ENCODE measurements at regions not wholly inside any gene's neighbourhood (a gene's known extent, or its start where the extent isn't known, plus 50 kb on each side); places are given as distances from the start of the nearest gene placed in this dataset.

GRCh38 chr9:103188781-103189350 is 193.7 kb downstream of the CYLC2 start:
- peaks cover 2 to 9% (median 7%) of the 10 kb centered on the region in 7 donors for H3K9me3 Mint-ChIP-seq
- DNase-seq = no peak
- H3K27me3 Mint-ChIP-seq (ENCODE audit: low read depth in 3 of 3) = no peaks in the 10 kb centered on the region
- H3K4me1 Mint-ChIP-seq = no peaks in the 10 kb centered on the region
- Histone ChIP-seq H3K4me3 (replicated peaks in 1 of 3; ENCODE audit: low read depth in 2 of 3, low read length in 3 of 3) (no peak overlapping the region), H3K9me3 (replicated peaks in 1 of 2; ENCODE audit: control insufficient read depth in 1 of 2, insufficient read depth in 1 of 2, low read length in 2 of 2) (peaks cover 3 to 19% of the 10 kb centered on the region in 2 donors), H3K4me1 (ENCODE audit: control insufficient read depth in 1 of 2, insufficient read depth in 2 of 2, low read length in 2 of 2) (no peaks in the 10 kb centered on the region), H4K20me1 (ENCODE audit: insufficient read depth, low read length) (no peaks in the 10 kb centered on the region), H3K79me2 (ENCODE audit: insufficient read depth, low read length) (no peaks in the 10 kb centered on the region), H3K27ac (ENCODE audit: low read depth in 1 of 2, low read length in 2 of 2) (no peak overlapping the region), H3K4me2 (replicated peaks; ENCODE audit: extremely low read depth, low read length, poor library complexity, severe bottlenecking) (no peak overlapping the region), H2AFZ (ENCODE audit: insufficient read depth, low read depth, low read length, poor library complexity, severe bottlenecking) (no peak overlapping the region), H3K27me3 (ENCODE audit: control insufficient read depth in 2 of 2, insufficient read depth in 2 of 2, low read length in 2 of 2) (no peaks in the 10 kb centered on the region), H3K36me3 (replicated peaks in 1 of 2; ENCODE audit: control insufficient read depth in 1 of 2, insufficient read depth in 2 of 2, low read length in 2 of 2) (no peaks in the 10 kb centered on the region), H3K9ac (ENCODE audit: insufficient read depth, low read length, poor library complexity, severe bottlenecking) (no peak overlapping the region)
- H3K36me3 Mint-ChIP-seq = no peaks in the 10 kb centered on the region
- intact Hi-C loops (cut with micrococcal nuclease) = no loop called here
- no peak for TF ChIP-seq CTCF (IDR thresholded peaks at IDR 0.05)
- no peak overlapping the region for H3K27ac Mint-ChIP-seq
- no peak overlapping the region for H3K4me3 Mint-ChIP-seq
- WGBS (ENCODE audit: insufficient coverage) = 82% methylated on average over 12 of the region's 12 CpGs

- DNase-seq = no peak
- no peaks in the 10 kb centered on the region for H3K27me3 Mint-ChIP-seq (ENCODE audit: low read depth in 3 of 3)
- Histone ChIP-seq H3K4me3 (replicated peaks in 1 of 3; ENCODE audit: low read depth in 2 of 3, low read length in 3 of 3) (no peak overlapping the region), H3K4me1 (ENCODE audit: control insufficient read depth in 1 of 2, insufficient read depth in 2 of 2, low read length in 2 of 2) (no peaks in the 10 kb centered on the region), H3K79me2 (ENCODE audit: insufficient read depth, low read length) (no peaks in the 10 kb centered on the region), H3K4me2 (replicated peaks; ENCODE audit: extremely low read depth, low read length, poor library complexity, severe bottlenecking) (no peak overlapping the region), H3K27me3 (ENCODE audit: control insufficient read depth in 2 of 2, insufficient read depth in 2 of 2, low read length in 2 of 2) (no peaks in the 10 kb centered on the region), H2AFZ (ENCODE audit: insufficient read depth, low read depth, low read length, poor library complexity, severe bottlenecking) (no peak overlapping the region), H4K20me1 (ENCODE audit: insufficient read depth, low read length) (no peaks in the 10 kb centered on the region), H3K9me3 (replicated peaks in 1 of 2; ENCODE audit: control insufficient read depth in 1 of 2, insufficient read depth in 1 of 2, low read length in 2 of 2) (peaks cover 0 to 2% of the 10 kb centered on the region in 2 donors), H3K36me3 (replicated peaks in 1 of 2; ENCODE audit: control insufficient read depth in 1 of 2, insufficient read depth in 2 of 2, low read length in 2 of 2) (no peaks in the 10 kb centered on the region), H3K27ac (ENCODE audit: low read depth in 1 of 2, low read length in 2 of 2) (no peak overlapping the region), H3K9ac (ENCODE audit: insufficient read depth, low read length, poor library complexity, severe bottlenecking) (no peak overlapping the region)
- no peak for TF ChIP-seq CTCF (IDR thresholded peaks at IDR 0.05)
- intact Hi-C loops (cut with micrococcal nuclease) = no loop called here
- no peak overlapping the region for H3K27ac Mint-ChIP-seq
- H3K36me3 Mint-ChIP-seq = no peaks in the 10 kb centered on the region
- WGBS (ENCODE audit: insufficient coverage) = no CpG with 5 or more reads among the region's 1 CpG
- H3K9me3 Mint-ChIP-seq = peaks cover 0 to 7% (median 2%) of the 10 kb centered on the region in 7 donors
- H3K4me1 Mint-ChIP-seq = no peaks in the 10 kb centered on the region
- no peak overlapping the region for H3K4me3 Mint-ChIP-seq
Observed at GRCh38 chr9:103193992-103194391, 198.9 kb downstream of the CYLC2 start.
